NB4 (cell line): ENCODE measurements at regions not wholly inside any gene's neighbourhood (a gene's known extent, or its start where the extent isn't known, plus 50 kb on each side); places are given as distances from the start of the nearest gene placed in this dataset.

Experiments used
- DNase-seq: peaks from one replicate; pipeline ENCODE4 v3.0.0; 2010; ENCODE audit warnings: low read depth
- H3K4me3 ChIP-seq: one replicate; pipeline ENCODE4 v1.5.1; 2011; ENCODE audit warnings: mild to moderate bottlenecking, low read depth, low read length, moderate library complexity
- CTCF ChIP-seq: IDR thresholded peaks from one replicate; pipeline ENCODE4 v1.5.1; 2012; ENCODE audit warnings: low read depth, low read length
- MYC ChIP-seq: IDR thresholded peaks from 2 replicates; pipeline ENCODE4 v1.6.1; 2011; ENCODE audit warnings: low read depth, low read length
- POLR2A ChIP-seq: IDR thresholded peaks from 2 replicates; pipeline ENCODE4 v1.6.1; 2011; ENCODE audit warnings: mild to moderate bottlenecking; ENCODE audit not compliant: insufficient read length; ENCODE audit errors: extremely low read depth
- TF ChIP-seq, protein P1 (sequence below): IDR thresholded peaks from 2 replicates; pipeline ENCODE4 v1.6.1; 2011; ENCODE audit warnings: low read depth, low read length

- peak; percentile 37 for DNase-seq
- no peak for TF ChIP-seq POLR2A
- no peak for TF ChIP-seq CTCF
- TF ChIP-seq, protein P1, sequence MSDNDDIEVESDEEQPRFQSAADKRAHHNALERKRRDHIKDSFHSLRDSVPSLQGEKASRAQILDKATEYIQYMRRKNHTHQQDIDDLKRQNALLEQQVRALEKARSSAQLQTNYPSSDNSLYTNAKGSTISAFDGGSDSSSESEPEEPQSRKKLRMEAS = no peak
- TF ChIP-seq MYC = no peak
- H3K4me3 ChIP-seq = no peak overlapping the region
Measured at GRCh38 chr2:142586693-142587580, 290.5 kb upstream of the KYNU start.

GRCh38 chr2:142585785-142586184 is 291.7 kb upstream of the KYNU start:
- TF ChIP-seq CTCF = no peak
- no peak for TF ChIP-seq POLR2A
- peak; percentile 13 for DNase-seq
- no peak overlapping the region for H3K4me3 ChIP-seq

DNA sequence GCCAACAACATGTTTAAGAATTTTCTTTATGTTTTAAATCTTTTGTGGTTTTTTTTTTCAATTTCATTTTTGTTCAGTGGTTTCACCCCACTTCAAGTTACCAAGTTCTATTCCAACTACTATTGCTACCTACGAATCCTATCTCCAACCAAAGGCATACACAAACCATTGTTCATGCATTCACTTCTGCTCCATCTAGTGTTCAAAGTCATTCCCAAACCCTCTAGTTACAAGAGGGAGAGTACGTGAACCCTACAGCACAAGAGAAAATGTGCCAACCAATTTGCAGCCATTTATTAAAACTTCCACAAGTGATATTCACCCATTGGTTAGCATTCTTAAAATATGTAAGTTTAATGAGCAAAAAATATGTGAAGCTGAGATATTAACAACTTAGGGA is 295.1 kb upstream of the KYNU start:
- peak; percentile 10 for DNase-seq
- TF ChIP-seq POLR2A (no peak), MYC (no peak), CTCF (no peak)
- TF ChIP-seq, protein P1 = no peak
- H3K4me3 ChIP-seq = no peak overlapping the region

DNA sequence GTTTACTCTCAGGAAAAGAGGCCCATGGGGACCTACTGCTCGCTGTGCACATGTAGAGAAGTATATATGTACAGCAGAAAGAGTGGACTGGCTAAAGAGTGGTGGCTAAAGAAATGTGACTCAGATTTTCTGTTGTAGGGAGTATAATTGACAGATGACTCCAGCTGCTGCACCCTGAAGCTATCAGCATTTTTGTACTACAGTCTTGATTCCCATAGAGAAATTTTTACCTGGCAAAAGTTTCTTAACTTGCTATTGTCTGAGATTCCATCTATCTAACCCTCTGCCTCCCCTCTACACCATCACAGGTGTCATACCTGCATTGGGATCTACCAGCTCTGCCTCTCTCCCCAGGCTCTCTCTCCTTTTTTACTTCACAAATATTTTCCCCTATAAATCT is 296.0 kb upstream of the KYNU start:
- TF ChIP-seq MYC (no peak), POLR2A (no peak), CTCF (no peak)
- TF ChIP-seq, protein P1 = no peak
- no peak for DNase-seq
- no peak overlapping the region for H3K4me3 ChIP-seq

DNA sequence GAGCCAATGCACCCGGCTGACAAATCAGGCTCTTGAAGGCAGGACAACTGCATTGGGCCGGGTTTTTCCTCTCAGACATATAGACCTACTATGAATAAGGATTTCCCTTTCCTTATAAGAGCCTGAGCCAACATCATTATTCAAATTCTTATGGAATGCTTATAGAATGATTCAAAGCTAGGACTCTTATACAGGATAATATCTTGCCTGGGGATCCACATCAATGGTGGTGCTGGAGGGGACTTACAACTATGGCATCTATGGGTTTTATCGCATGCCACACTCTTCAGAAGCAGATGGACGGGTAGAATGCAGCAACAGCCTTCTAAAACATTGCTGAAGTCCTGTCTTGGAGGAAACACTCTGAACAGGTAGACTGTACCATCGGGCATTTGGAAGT is 296.8 kb upstream of the KYNU start:
- no peak overlapping the region for H3K4me3 ChIP-seq
- no peak for TF ChIP-seq POLR2A
- TF ChIP-seq MYC = no peak
- TF ChIP-seq, protein P1 = no peak
- TF ChIP-seq CTCF = no peak
- no peak for DNase-seq

GRCh38 chr2:142575561-142575960 is 301.9 kb upstream of the KYNU start:
- TF ChIP-seq, protein P1 = no peak
- TF ChIP-seq CTCF = no peak
- TF ChIP-seq MYC = no peak
- TF ChIP-seq POLR2A = no peak
- H3K4me3 ChIP-seq = no peak overlapping the region
- DNase-seq = no peak
